ENCODE measurements at regions not wholly inside any gene's neighbourhood (a gene's known extent, or its start where the extent isn't known, plus 50 kb on each side); places are given as distances from the start of the nearest gene placed in this dataset.

- ChIA-PET CTCF (ENCODE audit: low intra/inter-chr PET ratio, low total read pairs) (no interaction called here), POLR2A (no interaction called here)
- intact Hi-C loops (cut with micrococcal nuclease; ENCODE audit: unreplicated experiment): no loop called here
- Histone ChIP-seq H3K9ac (ENCODE audit: insufficient read depth, low read depth, low read length) (no peak overlapping the region), H2AFZ (ENCODE audit: low read length) (no peak overlapping the region), H3K4me1 (ENCODE audit: insufficient read depth, low read length) (no peaks in the 10 kb centered on the region), H3K36me3 (replicated peaks in 1 of 2; ENCODE audit: control insufficient read depth in 1 of 2, insufficient read depth in 2 of 2, low read length in 2 of 2) (no peaks in the 10 kb centered on the region), H3K27me3 (ENCODE audit: control insufficient read depth in 1 of 2, insufficient read depth in 2 of 2, low read length in 2 of 2) (no peaks in the 10 kb centered on the region), H3K27ac (ENCODE audit: extremely low read length, insufficient read depth, low read length) (no peak overlapping the region), H3K4me2 (ENCODE audit: low read depth, low read length) (no peak overlapping the region), H3K79me2 (ENCODE audit: insufficient read depth, low read length) (no peaks in the 10 kb centered on the region), H3K9me3 (ENCODE audit: low read length) (peaks cover 11% of the 10 kb centered on the region; the same call in 1 of the 2 replicates), H4K20me1 (ENCODE audit: insufficient read depth, low read length) (no peaks in the 10 kb centered on the region), H3K4me3 (replicated peaks in 1 of 3; ENCODE audit: insufficient read depth in 1 of 3, low read depth in 2 of 3, low read length in 3 of 3) (no peak overlapping the region)
- DNase-seq (ENCODE audit: low spot score) (no peak), FAIRE-seq (no peak), ATAC-seq (no peak)
- TF ChIP-seq RBAK (CRISPR knock-in tag; IDR thresholded peaks at IDR 0.05) (no peak), SMARCC2 (IDR thresholded peaks at IDR 0.05) (no peak), NRL (CRISPR knock-in tag; IDR thresholded peaks at IDR 0.05; ENCODE audit: borderline replicate concordance) (no peak), ZNF547 (CRISPR knock-in tag; IDR thresholded peaks at IDR 0.05) (no peak), MTF1 (CRISPR knock-in tag; IDR thresholded peaks at IDR 0.05) (no peak), ZNF260 (CRISPR knock-in tag; IDR thresholded peaks at IDR 0.05; ENCODE audit: borderline replicate concordance, low read depth) (no peak), NFYC (CRISPR knock-in tag; IDR thresholded peaks at IDR 0.05) (no peak), CERS6 (CRISPR knock-in tag; IDR thresholded peaks at IDR 0.05) (no peak), ZNF776 (CRISPR knock-in tag; IDR thresholded peaks at IDR 0.05) (no peak), ASH2L (IDR thresholded peaks at IDR 0.05; ENCODE audit: insufficient read length, low read depth, low read length) (no peak), GPN1 (CRISPR knock-in tag; IDR thresholded peaks at IDR 0.05; ENCODE audit: borderline replicate concordance) (no peak), ZNF615 (CRISPR knock-in tag; IDR thresholded peaks at IDR 0.05; ENCODE audit: borderline replicate concordance) (no peak), ATF6 (CRISPR knock-in tag; conservative IDR thresholded peaks at IDR 0.05) (no peak), BRF2 (CRISPR knock-in tag; IDR thresholded peaks at IDR 0.05) (no peak), ZNF264 (CRISPR knock-in tag; IDR thresholded peaks at IDR 0.05) (no peak)
- in situ Hi-C loops (cut with HindIII; ENCODE audit: extremely low pct_ligation_motif_present, low pct_unique_long_range_greater_than_20kb): no loop called here
- BruUV-seq (replicated peaks): no TSS peak
Observed at GRCh38 chr15:36284911-36285310, 294.5 kb upstream of the CDIN1 start.

All from HepG2 (cell line).